Activated naive CD8-positive, alpha-beta T cell treated with anti-CD3 and anti-CD28 coated beads for 36 hours (primary cell): ENCODE measurements at regions not wholly inside any gene's neighbourhood (a gene's known extent, or its start where the extent isn't known, plus 50 kb on each side); places are given as distances from the start of the nearest gene placed in this dataset.

ENCODE experiments used
- DNase-seq: peaks from one replicate; pipeline ENCODE4 v3.0.0; 2021
- H3K27ac Mint-ChIP-seq: one replicate; pipeline ENCODE4 v1.8.0; 2022; ENCODE audit warnings: mild to moderate bottlenecking, moderate library complexity, mixed read lengths
- H3K27me3 Mint-ChIP-seq: one replicate; pipeline ENCODE4 v1.8.0; 2022; ENCODE audit warnings: mild to moderate bottlenecking, mixed read lengths
- H3K36me3 Mint-ChIP-seq: one replicate; pipeline ENCODE4 v1.8.0; 2021; ENCODE audit warnings: mild to moderate bottlenecking, mixed read lengths
- H3K4me1 Mint-ChIP-seq: one replicate; pipeline ENCODE4 v1.8.0; 2021; ENCODE audit warnings: mixed read lengths
- H3K4me3 Mint-ChIP-seq: one replicate; pipeline ENCODE4 v1.8.0; 2022; ENCODE audit warnings: mild to moderate bottlenecking, moderate library complexity, mixed read lengths
- H3K9me3 Mint-ChIP-seq: one replicate; pipeline ENCODE4 v1.8.0; 2022; ENCODE audit warnings: mixed read lengths

DNA sequence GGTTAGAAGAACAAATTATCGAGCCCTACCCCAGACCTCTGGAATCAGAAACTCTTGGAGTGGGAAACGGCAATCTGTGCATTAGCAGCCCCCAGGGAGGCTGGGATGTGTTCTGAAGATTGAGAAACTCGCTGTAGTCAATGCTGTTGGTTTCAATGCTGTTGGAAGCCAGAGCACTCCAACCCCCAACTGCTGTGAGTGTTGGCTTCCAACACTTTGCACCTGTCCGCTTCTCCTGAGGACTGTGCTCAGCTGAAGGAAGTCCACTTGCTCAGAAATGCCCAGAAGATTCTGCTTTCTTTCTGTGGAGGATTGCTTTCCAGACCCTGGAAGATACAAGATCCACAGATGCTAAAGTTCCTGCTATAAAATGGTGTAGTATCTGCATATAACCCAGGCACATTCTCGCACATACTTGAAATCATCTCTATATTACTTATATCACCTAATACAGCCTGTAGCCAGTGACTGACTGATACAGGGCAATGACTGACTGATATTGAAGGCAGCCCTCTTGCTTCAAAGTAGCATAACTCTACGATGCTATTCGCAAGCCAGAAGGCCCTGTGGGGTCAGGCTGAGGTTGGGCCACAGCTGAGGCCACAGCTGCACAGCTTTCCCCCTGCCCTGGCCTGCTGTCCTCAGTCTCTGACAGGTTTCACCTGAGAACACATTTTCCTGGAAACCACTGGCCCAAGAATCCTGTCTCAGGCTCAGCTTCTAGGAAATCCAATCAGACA, 757.7 kb upstream of the ID2 start:
- no peaks in the 10 kb centered on the region for H3K27me3 Mint-ChIP-seq
- H3K27ac Mint-ChIP-seq = no peak overlapping the region
- H3K9me3 Mint-ChIP-seq = peaks cover 11% of the 10 kb centered on the region
- peaks cover 2% of the 10 kb centered on the region for H3K4me1 Mint-ChIP-seq
- no peak overlapping the region for H3K4me3 Mint-ChIP-seq
- H3K36me3 Mint-ChIP-seq = no peaks in the 10 kb centered on the region
- no peak for DNase-seq

DNA sequence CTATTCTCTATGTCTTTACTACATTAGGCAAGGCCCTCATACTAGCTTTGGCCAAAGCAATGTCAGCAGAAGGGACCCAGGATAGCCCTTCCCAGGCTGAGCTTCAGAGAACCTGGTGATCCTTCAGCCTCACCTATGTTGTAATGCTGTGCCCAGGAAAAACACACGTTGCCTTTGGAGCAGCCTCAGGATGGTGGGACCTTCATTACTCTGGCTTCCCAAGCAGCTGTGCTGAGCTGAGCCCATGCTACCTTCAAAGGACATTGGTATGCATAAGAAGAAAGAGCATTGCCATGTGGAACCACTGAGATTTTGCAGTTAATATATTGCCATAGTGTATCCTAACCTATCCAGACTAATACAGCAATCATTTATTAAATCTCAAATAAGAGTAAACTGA, 756.4 kb upstream of the ID2 start:
- no peaks in the 10 kb centered on the region for H3K36me3 Mint-ChIP-seq
- no peak overlapping the region for H3K4me3 Mint-ChIP-seq
- no peaks in the 10 kb centered on the region for H3K27me3 Mint-ChIP-seq
- H3K9me3 Mint-ChIP-seq = peaks cover 11% of the 10 kb centered on the region
- DNase-seq = no peak
- H3K27ac Mint-ChIP-seq = no peak overlapping the region
- H3K4me1 Mint-ChIP-seq = peaks cover 2% of the 10 kb centered on the region

DNA sequence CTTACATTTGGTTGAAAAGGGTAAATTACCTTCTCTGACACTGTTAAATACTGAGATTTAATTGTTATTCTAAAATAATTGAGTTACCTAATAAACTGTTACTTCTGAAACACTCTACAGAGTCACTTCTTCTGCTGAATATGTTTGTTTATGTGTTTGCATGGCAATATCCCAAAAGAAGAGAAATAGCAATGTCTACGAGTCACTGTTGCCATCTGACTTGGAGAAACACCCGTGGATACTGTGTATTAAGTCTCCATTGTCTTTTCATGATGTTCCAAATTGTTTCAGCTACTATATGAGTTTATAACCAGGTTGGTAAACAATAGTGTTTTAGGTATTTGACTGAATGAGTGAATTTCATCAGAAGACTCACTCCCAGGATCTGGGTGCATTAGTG, 754.2 kb upstream of the ID2 start:
- Mint-ChIP-seq H3K9me3 (peaks cover 9% of the 10 kb centered on the region), H3K27ac (no peak overlapping the region), H3K27me3 (no peaks in the 10 kb centered on the region), H3K4me1 (peaks cover 11% of the 10 kb centered on the region), H3K36me3 (peaks cover 1% of the 10 kb centered on the region), H3K4me3 (no peak overlapping the region)
- no peak for DNase-seq

DNA sequence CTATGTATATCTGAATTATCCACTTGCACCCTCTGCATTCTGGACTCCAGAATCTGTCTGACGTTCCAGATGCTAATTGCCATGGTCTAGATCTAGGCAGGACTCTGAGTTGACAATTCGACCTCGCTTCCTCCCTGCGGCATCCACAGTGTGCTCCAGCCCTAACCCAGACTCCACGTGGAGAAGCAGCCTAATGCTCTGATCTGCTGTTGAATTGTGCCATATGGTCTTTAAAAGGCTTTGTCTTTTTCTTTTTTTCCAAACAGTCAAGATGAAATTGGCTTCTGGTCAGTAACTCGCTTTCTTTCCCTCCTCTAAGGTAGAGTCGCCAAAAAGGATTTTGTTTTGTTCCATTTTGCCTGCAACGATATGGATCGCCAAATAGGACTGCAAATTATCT, 752.6 kb upstream of the ID2 start:
- H3K36me3 Mint-ChIP-seq = peaks cover 1% of the 10 kb centered on the region
- H3K27ac Mint-ChIP-seq = no peak overlapping the region
- DNase-seq = no peak
- H3K4me1 Mint-ChIP-seq = peaks cover 11% of the 10 kb centered on the region
- no peak overlapping the region for H3K4me3 Mint-ChIP-seq
- H3K27me3 Mint-ChIP-seq = no peaks in the 10 kb centered on the region
- H3K9me3 Mint-ChIP-seq = peaks cover 4% of the 10 kb centered on the region

DNA sequence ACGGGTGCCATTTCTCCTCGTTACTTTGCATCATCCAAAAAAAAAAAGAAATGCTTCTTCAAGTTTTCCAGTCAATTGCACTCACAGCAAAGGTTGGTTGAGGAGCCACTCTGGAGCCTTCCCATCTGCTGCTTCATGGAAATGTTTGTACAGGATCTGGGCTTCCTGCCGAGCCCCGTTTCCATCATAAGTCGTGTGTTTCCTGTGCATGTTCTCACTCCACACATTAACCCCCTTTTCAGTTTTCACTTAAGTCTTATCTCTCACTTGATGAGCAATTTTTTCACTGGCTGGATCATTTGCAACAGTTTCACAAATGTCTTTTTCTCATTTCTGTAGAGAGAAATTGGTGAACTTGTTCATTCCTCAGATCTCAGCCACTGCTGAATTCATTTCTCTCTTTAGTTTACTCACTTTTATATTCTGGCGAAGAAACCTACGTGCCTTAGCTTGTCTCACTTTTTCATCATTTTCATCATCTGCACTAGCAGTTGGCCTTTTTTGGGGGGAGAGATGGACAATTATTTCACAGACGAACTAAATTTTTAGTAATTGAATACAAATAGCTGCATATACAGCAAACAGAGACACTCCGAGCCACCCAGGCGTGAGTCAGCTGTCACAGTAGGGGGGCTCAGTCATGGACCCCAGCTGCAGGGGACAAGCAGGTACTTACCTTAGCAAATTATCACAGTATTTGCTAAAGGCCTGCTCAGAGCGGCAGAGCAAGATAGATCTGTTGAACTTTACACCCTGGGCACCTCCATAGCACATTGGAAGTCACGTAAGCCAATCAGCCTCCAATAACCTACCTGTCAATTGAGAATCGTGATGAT, 750.8 kb upstream of the ID2 start:
- Mint-ChIP-seq H3K9me3 (peaks cover 4% of the 10 kb centered on the region), H3K27ac (no peak overlapping the region), H3K27me3 (no peaks in the 10 kb centered on the region), H3K4me3 (no peak overlapping the region), H3K4me1 (peaks cover 9% of the 10 kb centered on the region), H3K36me3 (peaks cover 1% of the 10 kb centered on the region)
- DNase-seq = no peak

DNA sequence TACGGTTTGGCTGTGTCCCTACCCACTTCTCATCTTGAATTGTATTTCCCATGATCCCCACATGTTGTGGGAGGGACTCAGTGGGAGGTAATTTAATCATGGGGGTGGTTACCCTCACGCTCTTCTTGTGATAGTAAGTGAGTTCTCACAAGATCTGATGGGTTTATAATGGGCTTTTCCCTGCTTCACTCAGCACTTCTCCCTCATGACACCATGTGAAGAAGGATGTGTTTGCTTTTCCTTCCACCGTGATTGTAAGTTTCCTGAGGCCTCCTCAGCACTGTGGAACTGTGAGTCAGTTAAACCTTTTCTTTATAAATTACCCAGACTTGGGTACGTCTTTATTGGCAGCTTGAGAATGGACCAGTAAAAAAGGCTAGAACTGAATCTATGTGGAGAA, 750.0 kb upstream of the ID2 start:
- H3K4me3 Mint-ChIP-seq = no peak overlapping the region
- peaks cover 9% of the 10 kb centered on the region for H3K4me1 Mint-ChIP-seq
- H3K27me3 Mint-ChIP-seq = no peaks in the 10 kb centered on the region
- DNase-seq = no peak
- H3K9me3 Mint-ChIP-seq = peaks cover 4% of the 10 kb centered on the region
- H3K27ac Mint-ChIP-seq = no peak overlapping the region
- peaks cover 1% of the 10 kb centered on the region for H3K36me3 Mint-ChIP-seq

DNA sequence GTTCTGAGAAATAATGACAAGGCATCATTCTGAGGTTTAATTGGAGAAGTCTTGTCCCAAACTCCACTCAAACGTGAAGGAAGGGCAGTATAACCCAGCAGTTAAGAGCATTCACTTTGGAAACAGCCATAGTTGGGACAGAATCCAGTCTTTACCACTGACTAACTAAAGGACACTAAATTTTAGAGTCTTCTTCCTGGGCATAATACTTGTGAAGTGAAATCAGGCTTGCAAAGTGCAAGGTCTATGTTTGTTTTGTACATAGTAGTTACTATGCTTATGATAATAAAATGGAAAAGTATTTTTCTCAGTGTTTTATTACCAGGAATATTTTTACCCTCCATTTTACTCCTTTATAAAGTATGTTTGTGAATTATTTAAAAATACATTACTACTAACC, 748.2 kb upstream of the ID2 start:
- H3K27ac Mint-ChIP-seq = no peak overlapping the region
- H3K27me3 Mint-ChIP-seq = no peaks in the 10 kb centered on the region
- no peak overlapping the region for H3K4me3 Mint-ChIP-seq
- peaks cover 4% of the 10 kb centered on the region for H3K9me3 Mint-ChIP-seq
- DNase-seq = no peak
- peaks cover 9% of the 10 kb centered on the region for H3K4me1 Mint-ChIP-seq
- peaks cover 1% of the 10 kb centered on the region for H3K36me3 Mint-ChIP-seq

DNA sequence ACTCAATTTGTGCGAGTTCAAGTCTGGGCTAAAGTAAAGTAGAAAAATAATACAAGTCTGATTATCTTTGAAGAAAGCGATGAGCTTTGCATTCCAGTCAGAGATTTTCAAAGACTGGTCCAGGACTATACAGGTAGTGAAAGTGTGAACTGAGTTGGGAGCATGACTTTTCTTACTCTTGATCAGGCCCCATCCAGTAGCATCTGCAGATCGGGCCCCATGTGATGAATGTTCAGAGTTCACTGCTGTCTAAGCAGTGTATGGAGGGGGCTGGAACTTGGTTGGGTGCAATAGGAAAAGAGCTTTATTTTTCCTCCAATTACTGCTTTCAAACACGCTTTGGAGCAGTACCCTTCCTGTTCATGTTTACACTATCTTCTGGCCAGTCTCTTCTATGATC, 747.4 kb upstream of the ID2 start:
- Mint-ChIP-seq H3K9me3 (peaks cover 4% of the 10 kb centered on the region), H3K27me3 (no peaks in the 10 kb centered on the region), H3K4me1 (peaks cover 9% of the 10 kb centered on the region), H3K27ac (no peak overlapping the region), H3K36me3 (peaks cover 1% of the 10 kb centered on the region), H3K4me3 (no peak overlapping the region)
- no peak for DNase-seq

DNA sequence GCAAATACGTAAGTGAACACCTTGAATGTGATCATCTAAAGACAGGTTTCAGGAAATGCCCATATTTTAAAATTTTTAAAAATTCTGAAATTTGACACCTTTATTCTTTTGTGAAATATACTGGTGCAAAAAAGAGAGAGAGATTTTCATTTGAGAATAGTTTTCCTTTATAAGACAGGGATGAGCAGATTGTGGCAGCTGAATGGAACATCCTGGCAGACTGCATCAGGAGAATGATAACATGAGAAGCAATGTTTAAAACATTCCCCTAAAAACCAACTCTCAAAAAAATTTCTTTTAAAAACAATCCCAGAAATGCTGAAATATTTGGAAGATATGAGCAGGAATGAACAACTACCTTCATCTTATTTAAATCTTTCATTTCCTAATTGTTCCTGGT, 744.8 kb upstream of the ID2 start:
- Mint-ChIP-seq H3K36me3 (peaks cover 1% of the 10 kb centered on the region), H3K4me3 (no peak overlapping the region), H3K27me3 (no peaks in the 10 kb centered on the region), H3K27ac (no peak overlapping the region), H3K9me3 (peaks cover 1% of the 10 kb centered on the region), H3K4me1 (peaks cover 2% of the 10 kb centered on the region)
- DNase-seq = no peak

DNA sequence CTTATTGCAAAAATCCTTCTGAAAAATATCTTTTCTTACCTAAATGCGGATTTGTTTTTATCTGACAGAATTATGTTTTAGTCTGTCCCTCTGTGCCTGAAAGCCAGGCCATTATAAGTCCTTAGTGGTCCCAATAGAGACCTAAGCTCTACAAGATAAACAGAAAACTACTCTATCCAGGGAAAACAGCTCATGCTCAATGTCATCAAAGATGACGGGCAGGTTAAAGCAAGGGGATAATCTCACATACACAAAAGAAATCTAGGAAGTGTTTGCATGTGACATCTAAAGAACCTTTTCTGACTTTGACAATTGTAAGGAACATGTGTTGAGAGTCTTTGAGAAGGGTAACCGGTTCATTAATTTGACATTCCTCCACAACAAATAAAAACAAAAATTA, 741.1 kb upstream of the ID2 start:
- Mint-ChIP-seq H3K27me3 (no peaks in the 10 kb centered on the region), H3K27ac (no peak overlapping the region), H3K36me3 (no peaks in the 10 kb centered on the region), H3K4me1 (no peaks in the 10 kb centered on the region), H3K4me3 (no peak overlapping the region), H3K9me3 (no peaks in the 10 kb centered on the region)
- no peak for DNase-seq

DNA sequence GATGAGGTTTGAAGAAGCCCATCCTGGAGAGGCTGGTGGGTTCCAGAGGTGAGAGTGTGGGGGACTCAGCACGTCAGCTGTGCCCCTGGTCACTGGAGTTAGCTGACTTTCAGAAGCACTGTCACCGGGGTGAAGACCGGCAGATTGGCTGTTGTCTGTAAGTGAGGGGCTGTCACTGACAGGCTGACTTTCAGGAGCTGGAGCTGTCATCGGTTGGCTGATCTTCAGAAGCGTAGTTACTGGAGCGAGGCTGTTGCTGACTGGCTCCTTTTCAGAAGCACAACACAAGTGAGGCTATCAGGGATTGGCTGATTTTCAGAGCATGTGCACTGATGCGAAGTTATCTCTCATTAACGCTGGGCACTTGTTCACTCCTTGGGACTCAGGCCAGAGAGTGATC, 738.4 kb upstream of the ID2 start:
- Mint-ChIP-seq H3K9me3 (no peaks in the 10 kb centered on the region), H3K27me3 (no peaks in the 10 kb centered on the region), H3K4me3 (no peak overlapping the region), H3K27ac (no peak overlapping the region), H3K36me3 (no peaks in the 10 kb centered on the region), H3K4me1 (no peaks in the 10 kb centered on the region)
- DNase-seq = no peak

DNA sequence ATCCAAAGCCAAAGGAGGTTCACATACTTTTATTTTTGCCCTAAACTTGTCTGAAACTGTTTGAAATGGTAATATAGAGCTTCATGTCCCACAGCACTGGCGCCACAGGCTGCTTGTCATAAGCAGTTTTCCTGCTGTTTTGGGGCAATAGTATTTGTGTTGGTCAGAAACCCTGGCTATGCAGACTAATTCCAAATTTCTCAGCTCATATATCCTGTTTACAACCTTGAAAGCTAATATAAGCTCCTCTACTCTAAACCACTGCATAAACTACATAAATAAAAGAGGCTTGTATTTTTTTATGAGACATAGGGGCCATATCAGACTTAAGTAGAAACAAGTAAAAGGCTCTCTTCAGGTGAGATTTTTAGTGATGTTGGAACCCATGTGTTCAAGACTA, 736.8 kb upstream of the ID2 start:
- Mint-ChIP-seq H3K27me3 (no peaks in the 10 kb centered on the region), H3K36me3 (no peaks in the 10 kb centered on the region), H3K9me3 (no peaks in the 10 kb centered on the region), H3K4me1 (no peaks in the 10 kb centered on the region), H3K27ac (no peak overlapping the region), H3K4me3 (no peak overlapping the region)
- DNase-seq = no peak

DNA sequence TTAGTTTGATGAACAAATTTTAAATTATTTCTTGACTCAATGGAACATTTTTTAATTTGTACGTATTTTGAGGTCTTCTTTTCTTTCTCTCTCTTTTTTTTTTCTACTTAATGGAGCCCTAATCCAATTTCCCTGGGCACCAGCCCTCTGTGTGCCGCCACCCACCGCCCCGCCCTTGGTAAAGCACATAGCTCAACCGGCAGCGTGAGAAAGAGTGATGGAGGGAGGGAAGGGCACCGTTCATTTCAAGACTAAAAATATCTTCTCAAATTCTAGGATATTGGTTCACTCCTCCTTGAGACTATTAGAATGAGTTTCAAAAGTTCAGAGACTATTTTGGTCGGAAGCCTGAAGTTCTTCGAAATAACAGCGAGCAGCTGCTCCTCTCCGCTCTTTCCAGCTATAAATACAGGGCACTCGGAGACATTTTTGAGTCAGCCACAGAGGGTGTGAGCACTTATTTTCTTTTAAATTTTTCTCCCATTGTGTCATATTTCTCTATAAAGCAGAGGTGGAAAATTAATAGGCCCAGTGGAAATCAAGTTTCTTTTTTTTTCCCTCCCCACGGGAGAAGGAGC, 731.7 kb upstream of the ID2 start:
- no peak overlapping the region for H3K27ac Mint-ChIP-seq
- no peaks in the 10 kb centered on the region for H3K4me1 Mint-ChIP-seq
- no peaks in the 10 kb centered on the region for H3K9me3 Mint-ChIP-seq
- H3K27me3 Mint-ChIP-seq = no peaks in the 10 kb centered on the region
- no peak overlapping the region for H3K4me3 Mint-ChIP-seq
- DNase-seq = no peak
- H3K36me3 Mint-ChIP-seq = no peaks in the 10 kb centered on the region

DNA sequence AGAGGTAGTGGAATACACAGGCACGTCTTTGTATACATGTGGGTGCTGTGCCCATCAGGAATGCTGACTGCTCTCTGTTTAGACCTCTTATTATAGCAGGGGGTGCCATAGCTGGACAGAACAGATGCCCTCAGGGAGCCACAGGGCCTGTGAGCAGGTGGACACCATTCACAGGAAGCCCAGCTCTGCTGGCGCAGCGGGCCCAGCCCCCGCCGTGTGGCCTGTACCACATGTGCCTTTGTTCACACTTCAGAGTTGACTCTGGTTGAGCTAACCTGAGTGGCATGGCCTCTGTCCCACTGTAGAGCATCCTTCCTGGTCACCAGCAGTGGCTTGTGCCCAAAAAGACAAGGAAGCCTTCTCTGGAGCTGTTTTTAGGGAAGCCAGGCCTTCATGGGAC, 730.9 kb upstream of the ID2 start:
- no peaks in the 10 kb centered on the region for H3K9me3 Mint-ChIP-seq
- no peaks in the 10 kb centered on the region for H3K27me3 Mint-ChIP-seq
- H3K27ac Mint-ChIP-seq = no peak overlapping the region

DNA sequence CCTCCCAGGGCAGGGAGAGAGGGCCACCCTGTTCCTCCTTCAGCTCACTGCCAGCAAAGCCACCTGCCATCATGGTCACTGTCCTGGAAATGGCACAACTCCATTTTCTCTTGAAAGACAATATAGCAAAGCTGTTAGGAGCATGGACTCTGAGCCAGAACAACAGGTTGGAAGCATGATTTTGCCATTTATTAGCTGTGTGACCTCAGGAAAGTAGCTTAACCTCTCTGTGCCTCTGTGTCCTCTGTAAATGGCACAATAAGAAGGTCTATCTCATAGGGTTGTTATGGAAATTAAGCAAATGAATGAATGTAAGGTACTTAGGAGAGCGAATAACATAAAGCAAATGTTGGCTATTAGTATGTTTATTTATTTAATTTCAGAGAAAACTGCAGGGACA, 730.4 kb upstream of the ID2 start:
- Mint-ChIP-seq H3K36me3 (no peaks in the 10 kb centered on the region), H3K4me3 (no peak overlapping the region), H3K9me3 (no peaks in the 10 kb centered on the region), H3K4me1 (no peaks in the 10 kb centered on the region), H3K27me3 (no peaks in the 10 kb centered on the region), H3K27ac (no peak overlapping the region)
- DNase-seq = no peak

More for the DNA sequence above, 730.9 kb upstream of the ID2 start:
- DNase-seq = no peak
- no peaks in the 10 kb centered on the region for H3K4me1 Mint-ChIP-seq
- no peaks in the 10 kb centered on the region for H3K36me3 Mint-ChIP-seq
- H3K4me3 Mint-ChIP-seq = no peak overlapping the region
